ENCODE measurements at regions not wholly inside any gene's neighbourhood (a gene's known extent, or its start where the extent isn't known, plus 50 kb on each side); places are given as distances from the start of the nearest gene placed in this dataset.

- H3K27ac ChIP-seq (ENCODE audit: low read depth in 2 of 2, low read length in 2 of 2), result no peak overlapping the region
- H3K9ac ChIP-seq (ENCODE audit: low read length in 3 of 3), result no peak overlapping the region
- no peaks in the 10 kb centered on the region for H3K27me3 ChIP-seq (ENCODE audit: control insufficient read depth, insufficient read depth, low read length)
- TF ChIP-seq CTCF (IDR thresholded peaks at IDR 0.05; ENCODE audit: borderline replicate concordance, extremely low read depth, insufficient read depth), result no peak
- H3K36me3 ChIP-seq (ENCODE audit: control insufficient read depth in 2 of 3, insufficient read depth in 3 of 3, low read length in 3 of 3), result no peaks in the 10 kb centered on the region
- H3K4me1 ChIP-seq (ENCODE audit: control insufficient read depth in 2 of 3, insufficient read depth in 2 of 3, low read depth in 1 of 3, low read length in 3 of 3), result peaks cover 0 to 13% (median 0%) of the 10 kb centered on the region in 3 donors
- intact Hi-C loops (cut with DNase I), result no loop called here
- no peaks in the 10 kb centered on the region for H3K9me3 ChIP-seq (ENCODE audit: control insufficient read depth in 2 of 3, insufficient read depth in 1 of 3, low read length in 3 of 3)
- FAIRE-seq (no peak), DNase-seq (peak in 1 of 5 donors; percentile 6)
- H3K4me3 ChIP-seq (ENCODE audit: low read length in 3 of 3), result no peak overlapping the region
Measured at GRCh38 chr1:119225265-119225664, 84.8 kb upstream of the WARS2 start.

- Histone ChIP-seq H3K4me1 (ENCODE audit: control insufficient read depth in 2 of 3, insufficient read depth in 2 of 3, low read depth in 1 of 3, low read length in 3 of 3) (peaks cover 0 to 13% (median 0%) of the 10 kb centered on the region in 3 donors), H3K27ac (ENCODE audit: low read depth in 2 of 2, low read length in 2 of 2) (no peak overlapping the region), H3K9ac (ENCODE audit: low read length in 3 of 3) (no peak overlapping the region), H3K4me3 (ENCODE audit: low read length in 3 of 3) (no peak overlapping the region), H3K36me3 (ENCODE audit: control insufficient read depth in 2 of 3, insufficient read depth in 3 of 3, low read length in 3 of 3) (no peaks in the 10 kb centered on the region), H3K9me3 (ENCODE audit: control insufficient read depth in 2 of 3, insufficient read depth in 1 of 3, low read length in 3 of 3) (no peaks in the 10 kb centered on the region), H3K27me3 (ENCODE audit: control insufficient read depth, insufficient read depth, low read length) (no peaks in the 10 kb centered on the region)
- no peak for FAIRE-seq
- no peak for DNase-seq
- no peak for TF ChIP-seq CTCF (IDR thresholded peaks at IDR 0.05; ENCODE audit: borderline replicate concordance, extremely low read depth, insufficient read depth)
- intact Hi-C loops (cut with DNase I), result no loop called here
Measured at GRCh38 chr1:119225831-119226230, 85.4 kb upstream of the WARS2 start.

- Histone ChIP-seq H3K27ac (ENCODE audit: low read depth in 2 of 2, low read length in 2 of 2) (no peak overlapping the region), H3K9me3 (ENCODE audit: control insufficient read depth in 2 of 3, insufficient read depth in 1 of 3, low read length in 3 of 3) (no peaks in the 10 kb centered on the region), H3K4me3 (ENCODE audit: low read length in 3 of 3) (no peak overlapping the region), H3K27me3 (ENCODE audit: control insufficient read depth, insufficient read depth, low read length) (no peaks in the 10 kb centered on the region), H3K9ac (ENCODE audit: low read length in 3 of 3) (no peak overlapping the region), H3K36me3 (ENCODE audit: control insufficient read depth in 2 of 3, insufficient read depth in 3 of 3, low read length in 3 of 3) (no peaks in the 10 kb centered on the region), H3K4me1 (ENCODE audit: control insufficient read depth in 2 of 3, insufficient read depth in 2 of 3, low read depth in 1 of 3, low read length in 3 of 3) (peaks cover 0 to 13% (median 0%) of the 10 kb centered on the region in 3 donors)
- DNase-seq, result peak in 2 of 5 donors; percentile 21 to 23
- intact Hi-C loops (cut with DNase I), result no loop called here
- no peak for TF ChIP-seq CTCF (IDR thresholded peaks at IDR 0.05; ENCODE audit: borderline replicate concordance, extremely low read depth, insufficient read depth)
- no peak for FAIRE-seq
Measured at GRCh38 chr1:119226321-119226720, 85.9 kb upstream of the WARS2 start.

GRCh38 chr1:119226913-119227312 lies 86.5 kb upstream of the WARS2 start:
- H3K27ac ChIP-seq (ENCODE audit: low read depth in 2 of 2, low read length in 2 of 2), result no peak overlapping the region
- FAIRE-seq, result no peak
- H3K27me3 ChIP-seq (ENCODE audit: control insufficient read depth, insufficient read depth, low read length), result no peaks in the 10 kb centered on the region
- H3K4me3 ChIP-seq (ENCODE audit: low read length in 3 of 3), result no peak overlapping the region
- H3K9ac ChIP-seq (ENCODE audit: low read length in 3 of 3), result no peak overlapping the region
- H3K4me1 ChIP-seq (ENCODE audit: control insufficient read depth in 2 of 3, insufficient read depth in 2 of 3, low read depth in 1 of 3, low read length in 3 of 3), result peaks cover 0 to 13% (median 0%) of the 10 kb centered on the region in 3 donors
- intact Hi-C loops (cut with DNase I), result no loop called here
- DNase-seq, result peak in 1 of 5 donors; percentile 6
- no peak for TF ChIP-seq CTCF (IDR thresholded peaks at IDR 0.05; ENCODE audit: borderline replicate concordance, extremely low read depth, insufficient read depth)
- H3K9me3 ChIP-seq (ENCODE audit: control insufficient read depth in 2 of 3, insufficient read depth in 1 of 3, low read length in 3 of 3), result no peaks in the 10 kb centered on the region
- no peaks in the 10 kb centered on the region for H3K36me3 ChIP-seq (ENCODE audit: control insufficient read depth in 2 of 3, insufficient read depth in 3 of 3, low read length in 3 of 3)
